SK-N-SH treated with all-trans-retinoic acid at 6 μM for 48 hours (cell line): ENCODE measurements at regions not wholly inside any gene's neighbourhood (a gene's known extent, or its start where the extent isn't known, plus 50 kb on each side); places are given as distances from the start of the nearest gene placed in this dataset.

Experiments used
- ATAC-seq: fragments of 200-7000 bp; cut with Tn5 transposase; 3 replicates; pipeline ENCODE4 v1.9.1; 2020; ENCODE audit warnings: mild to moderate bottlenecking, moderate library complexity
- ARNTL ChIP-seq: fragments of 450-650 bp; formaldehyde crosslinking; IDR thresholded peaks from 2 replicates; pipeline ENCODE4 v1.5.0; 2020; ENCODE audit warnings: low read depth, mild to moderate bottlenecking, moderate library complexity, borderline replicate concordance
- BACH2 ChIP-seq: fragments of 250-450 bp; sonication (Bioruptor Pico); IDR thresholded peaks from 2 replicates; pipeline ENCODE4 v1.9.0; 2021; ENCODE audit warnings: mild to moderate bottlenecking, borderline replicate concordance
- CREB5 ChIP-seq: fragments of 250-450 bp; sonication (Bioruptor Pico); IDR thresholded peaks from 2 replicates; pipeline ENCODE4 v1.5.1; 2020; ENCODE audit warnings: low read depth, mild to moderate bottlenecking, moderate library complexity
- CSDC2 ChIP-seq: fragments of 250-450 bp; sonication (Bioruptor Pico); IDR thresholded peaks from 2 replicates; pipeline ENCODE4 v1.5.0; 2020; ENCODE audit warnings: mild to moderate bottlenecking, moderate library complexity
- CSRNP3 ChIP-seq: fragments of 250-450 bp; sonication (Bioruptor Pico); IDR thresholded peaks from 2 replicates; pipeline ENCODE4 v1.5.1; 2021; ENCODE audit warnings: mild to moderate bottlenecking, moderate library complexity
- ESRRG ChIP-seq: fragments of 250-450 bp; sonication (Bioruptor Pico); IDR thresholded peaks from 2 replicates; pipeline ENCODE4 v1.6.1; 2021; ENCODE audit warnings: mild to moderate bottlenecking
- GLIS3 ChIP-seq: fragments of 250-450 bp; sonication (Bioruptor Pico); IDR thresholded peaks from 2 replicates; pipeline ENCODE4 v1.5.0; 2020; ENCODE audit warnings: mild to moderate bottlenecking, moderate library complexity
- ISL1 ChIP-seq: fragments of 250-450 bp; sonication (Bioruptor Pico); IDR thresholded peaks from 2 replicates; pipeline ENCODE4 v2.1.2; 2022; ENCODE audit warnings: mild to moderate bottlenecking, moderate library complexity
- OSR1 ChIP-seq: fragments of 250-450 bp; sonication (Bioruptor Pico); IDR thresholded peaks from 2 replicates; pipeline ENCODE4 v1.8.0; 2022; ENCODE audit warnings: moderate library complexity, mild to moderate bottlenecking, inconsistent platforms
- PATZ1 ChIP-seq: fragments of 250-450 bp; sonication (Bioruptor Pico); IDR thresholded peaks from 2 replicates; pipeline ENCODE4 v1.8.0; 2020; ENCODE audit warnings: mild to moderate bottlenecking, moderate library complexity, borderline replicate concordance
- POU6F1 ChIP-seq: fragments of 250-450 bp; sonication (Bioruptor Pico); IDR thresholded peaks from 2 replicates; pipeline ENCODE4 v1.8.0; 2021; ENCODE audit warnings: low read depth, mild to moderate bottlenecking, moderate library complexity, borderline replicate concordance
- PPARA ChIP-seq: fragments of 250-450 bp; sonication (Bioruptor Pico); IDR thresholded peaks from 2 replicates; pipeline ENCODE4 v1.5.0; 2020; ENCODE audit warnings: mild to moderate bottlenecking, borderline replicate concordance
- RARB ChIP-seq: fragments of 250-450 bp; sonication (Bioruptor Pico); IDR thresholded peaks from 2 replicates; pipeline ENCODE4 v1.8.0; 2021; ENCODE audit warnings: mild to moderate bottlenecking, moderate library complexity
- SNAI2 ChIP-seq: fragments of 250-450 bp; sonication (Bioruptor Pico); IDR thresholded peaks from 2 replicates; pipeline ENCODE4 v1.5.0; 2020; ENCODE audit warnings: mild to moderate bottlenecking, moderate library complexity
- TCF4 ChIP-seq: fragments of 250-450 bp; sonication (Bioruptor Pico); IDR thresholded peaks from 2 replicates; pipeline ENCODE4 v1.8.0; 2021; ENCODE audit warnings: mild to moderate bottlenecking, moderate library complexity, borderline replicate concordance
- TOX ChIP-seq: fragments of 250-450 bp; sonication (Bioruptor Pico); IDR thresholded peaks from 2 replicates; pipeline ENCODE4 v1.8.0; 2021; ENCODE audit warnings: mild to moderate bottlenecking, moderate library complexity, borderline replicate concordance
- TSHZ2 ChIP-seq: fragments of 250-450 bp; sonication (Bioruptor Pico); IDR thresholded peaks from 2 replicates; pipeline ENCODE4 v1.5.0; 2020; ENCODE audit warnings: mild to moderate bottlenecking, moderate library complexity
- ZC3H10 ChIP-seq: fragments of 250-450 bp; sonication (Bioruptor Pico); IDR thresholded peaks from 2 replicates; pipeline ENCODE4 v1.5.1; 2021; ENCODE audit warnings: mild to moderate bottlenecking, moderate library complexity
- ZFP3 ChIP-seq: fragments of 250-450 bp; sonication (Bioruptor Pico); IDR thresholded peaks from 2 replicates; pipeline ENCODE4 v1.5.0; 2020; ENCODE audit warnings: mild to moderate bottlenecking, moderate library complexity
- ZFP30 ChIP-seq: fragments of 450-650 bp; formaldehyde crosslinking; IDR thresholded peaks from 2 replicates; pipeline ENCODE4 v1.5.0; 2022; ENCODE audit warnings: mild to moderate bottlenecking, moderate library complexity
- ZNF565 ChIP-seq: fragments of 450-650 bp; formaldehyde crosslinking; conservative IDR thresholded peaks from 2 replicates; pipeline ENCODE4 v1.5.0; 2020; ENCODE audit warnings: low read depth, mild to moderate bottlenecking, moderate library complexity
- ZNF70 ChIP-seq: fragments of 450-650 bp; formaldehyde crosslinking; IDR thresholded peaks from 2 replicates; pipeline ENCODE4 v1.5.0; 2020; ENCODE audit warnings: mild to moderate bottlenecking, moderate library complexity

- TF ChIP-seq ZNF70, result no peak
- TF ChIP-seq ISL1 (CRISPR knock-in tag), result peak; percentile 26; the same call in 1 of the 2 replicates
- TF ChIP-seq PPARA (CRISPR knock-in tag), result no peak
- no peak for TF ChIP-seq GLIS3 (CRISPR knock-in tag)
- no peak for TF ChIP-seq TSHZ2 (CRISPR knock-in tag)
- ATAC-seq, result 0 out of 3 replicates have a peak, but pooled peaks have one; percentile 26
Measured at GRCh38 chrX:10288373-10288975, 131.7 kb downstream of the CLCN4 start.

GRCh38 chrX:10296576-10296975 is 139.8 kb downstream of the CLCN4 start:
- ATAC-seq, result no peak
- TF ChIP-seq RARB (CRISPR knock-in tag) (no peak), ZC3H10 (no peak), TOX (no peak), ZNF70 (no peak), PPARA (CRISPR knock-in tag) (no peak), TCF4 (no peak), ZFP30 (CRISPR knock-in tag) (no peak), TSHZ2 (CRISPR knock-in tag) (no peak), BACH2 (CRISPR knock-in tag) (no peak)
- TF ChIP-seq, all 23 proteins: peak for 0

- TF ChIP-seq OSR1 (CRISPR knock-in tag), result no peak
- no peak for TF ChIP-seq CSRNP3 (CRISPR knock-in tag)
- TF ChIP-seq, all 23 proteins: peak for 0
- no peak for ATAC-seq
Measured at GRCh38 chrX:10310511-10310910, 153.7 kb downstream of the CLCN4 start.

GRCh38 chrX:10314530-10315104 is 157.8 kb downstream of the CLCN4 start:
- ATAC-seq, result no peak

More at GRCh38 chrX:10314530-10315104, 157.8 kb downstream of the CLCN4 start:
- TF ChIP-seq ZFP30 (CRISPR knock-in tag), result no peak
- no peak for TF ChIP-seq POU6F1 (CRISPR knock-in tag)
- no peak for TF ChIP-seq ZNF70
- no peak for TF ChIP-seq ZNF565 (CRISPR knock-in tag)
- TF ChIP-seq TCF4, result no peak
- TF ChIP-seq CREB5 (CRISPR knock-in tag), result no peak
- TF ChIP-seq CSDC2 (CRISPR knock-in tag), result no peak
- TF ChIP-seq PPARA (CRISPR knock-in tag), result no peak
- no peak for TF ChIP-seq RARB (CRISPR knock-in tag)
- no peak for TF ChIP-seq ZFP3
- no peak for TF ChIP-seq BACH2 (CRISPR knock-in tag)
- TF ChIP-seq ESRRG (CRISPR knock-in tag), result no peak
- TF ChIP-seq ARNTL (CRISPR knock-in tag), result no peak
- TF ChIP-seq CSRNP3 (CRISPR knock-in tag), result no peak
- TF ChIP-seq ZC3H10, result no peak
- TF ChIP-seq PATZ1 (CRISPR knock-in tag), result no peak
- TF ChIP-seq SNAI2 (CRISPR knock-in tag), result no peak
